GM18507 (cell line): ENCODE measurements at regions not wholly inside any gene's neighbourhood (a gene's known extent, or its start where the extent isn't known, plus 50 kb on each side); places are given as distances from the start of the nearest gene placed in this dataset.

Source experiments
- DNase-seq: peaks from one replicate; pipeline ENCODE4 v3.0.0; 2011; ENCODE audit warnings: low read depth; ENCODE audit not compliant: insufficient read length; ENCODE audit errors: extremely low spot score
- FAIRE-seq: peaks from 2 replicates; lab custom pipeline; 2011; peaks lifted over from hg19 to GRCh38; lab: Jason Lieb, UNC

GRCh38 chr1:201772178-201772577, 56.8 kb upstream of the IPO9 start:
- FAIRE-seq (no peak), DNase-seq (no peak)

- no peak for FAIRE-seq
Measured at GRCh38 chr1:201773764-201774163, 55.2 kb upstream of the IPO9 start.

GRCh38 chr1:201774224-201774982, 54.6 kb upstream of the IPO9 start:
- FAIRE-seq (no peak), DNase-seq (no peak)

More at GRCh38 chr1:201773764-201774163, 55.2 kb upstream of the IPO9 start:
- no peak for DNase-seq

GRCh38 chr1:201774983-201775344, 54.0 kb upstream of the IPO9 start:
- FAIRE-seq (no peak), DNase-seq (no peak)

- FAIRE-seq (no peak), DNase-seq (no peak)
Measured at GRCh38 chr1:201775380-201775779, 53.6 kb upstream of the IPO9 start.

- FAIRE-seq = no peak
Measured at GRCh38 chr1:201778279-201779065, 50.5 kb upstream of the IPO9 start.

More at GRCh38 chr1:201778279-201779065, 50.5 kb upstream of the IPO9 start:
- no peak for DNase-seq
